IgD-negative memory B cell (primary cell): ENCODE measurements at regions not wholly inside any gene's neighbourhood (a gene's known extent, or its start where the extent isn't known, plus 50 kb on each side); places are given as distances from the start of the nearest gene placed in this dataset.
"Not testable (repeated sequence)": the region's sequence is repeated elsewhere in the genome, so short reads cannot be mapped to it uniquely, and the experiment has no call there.

Experiments used
- H3K27ac Mint-ChIP-seq, 3 donors: one replicate each; pipeline ENCODE4 v1.8.0; 2020 to 2022; ENCODE audit warnings: mild to moderate bottlenecking in 3 of 3, mixed read lengths in 3 of 3, moderate library complexity in 1 of 3
- H3K27me3 Mint-ChIP-seq: one replicate; pipeline ENCODE4 v1.8.0; 2021; ENCODE audit warnings: mixed read lengths
- H3K36me3 Mint-ChIP-seq: one replicate; pipeline ENCODE4 v1.8.0; 2020; ENCODE audit warnings: mild to moderate bottlenecking, mixed read lengths
- H3K4me1 Mint-ChIP-seq, 3 donors: one replicate each; pipeline ENCODE4 v1.8.0; 2020 to 2022; ENCODE audit warnings: mixed read lengths in 3 of 3, mild to moderate bottlenecking in 1 of 3
- H3K4me3 Mint-ChIP-seq, 4 donors: one replicate each; pipeline ENCODE4 v1.8.0; 2020 to 2022; ENCODE audit warnings: mild to moderate bottlenecking in 4 of 4, mixed read lengths in 4 of 4, moderate library complexity in 3 of 4
- H3K9me3 Mint-ChIP-seq, 3 donors: one replicate each; pipeline ENCODE4 v1.8.0; 2020 to 2021; ENCODE audit warnings: mixed read lengths in 3 of 3, mild to moderate bottlenecking in 1 of 3

- H3K9me3 Mint-ChIP-seq = peaks cover 0 to 3% (median 3%) of the 10 kb centered on the region in 3 donors
- peaks cover 4% of the 10 kb centered on the region for H3K27me3 Mint-ChIP-seq
- no peaks in the 10 kb centered on the region for H3K36me3 Mint-ChIP-seq
- no peak overlapping the region for H3K4me3 Mint-ChIP-seq
- H3K4me1 Mint-ChIP-seq = peaks cover 0 to 2% (median 0%) of the 10 kb centered on the region in 3 donors
- no peak overlapping the region for H3K27ac Mint-ChIP-seq
These were observed 300.0 kb upstream of the SLC39A10 start for GRCh38 chr2:195356920-195357440.

DNA sequence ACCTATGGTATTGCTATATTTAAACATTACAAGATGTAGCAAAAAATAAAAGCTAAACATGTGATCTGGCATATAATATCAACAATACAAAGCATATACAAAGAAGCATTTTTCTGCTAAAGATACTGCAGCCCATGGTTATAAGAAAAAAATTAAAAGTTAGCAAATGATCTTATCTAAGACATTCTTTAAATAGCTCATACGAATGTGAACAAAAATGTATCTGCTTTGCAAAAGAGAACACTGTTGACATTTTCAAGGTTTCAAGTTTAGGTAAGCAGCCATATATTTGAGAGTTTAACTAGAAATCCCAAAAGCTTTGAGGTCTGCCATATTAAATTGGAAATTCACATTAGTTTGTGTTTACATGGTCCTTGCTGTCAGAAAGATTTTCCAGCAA lies 301.0 kb upstream of the SLC39A10 start:
- Mint-ChIP-seq H3K27ac (no peak overlapping the region), H3K4me1 (peaks cover 0 to 2% (median 0%) of the 10 kb centered on the region in 3 donors), H3K9me3 (peaks cover 1 to 3% (median 3%) of the 10 kb centered on the region in 3 donors), H3K36me3 (no peaks in the 10 kb centered on the region), H3K27me3 (peaks cover 4% of the 10 kb centered on the region), H3K4me3 (no peak overlapping the region)

- Mint-ChIP-seq H3K27me3 (peaks cover 3% of the 10 kb centered on the region), H3K4me3 (no peak overlapping the region), H3K36me3 (no peaks in the 10 kb centered on the region), H3K9me3 (peaks cover 1 to 7% (median 3%) of the 10 kb centered on the region in 3 donors), H3K27ac (no peak overlapping the region), H3K4me1 (peaks cover 0 to 2% (median 0%) of the 10 kb centered on the region in 3 donors)
These were observed 304.4 kb upstream of the SLC39A10 start for GRCh38 chr2:195352581-195352980.

- no peaks in the 10 kb centered on the region for H3K9me3 Mint-ChIP-seq
- peaks cover 6 to 19% (median 7%) of the 10 kb centered on the region in 3 donors for H3K4me1 Mint-ChIP-seq
- H3K4me3 Mint-ChIP-seq = peak overlapping the region in 1 of 4 donors; percentile 49
- H3K27ac Mint-ChIP-seq = no peak overlapping the region
- H3K27me3 Mint-ChIP-seq = no peaks in the 10 kb centered on the region
- no peaks in the 10 kb centered on the region for H3K36me3 Mint-ChIP-seq
These were observed 313.0 kb upstream of the SLC39A10 start for GRCh38 chr2:195343942-195344530.

DNA sequence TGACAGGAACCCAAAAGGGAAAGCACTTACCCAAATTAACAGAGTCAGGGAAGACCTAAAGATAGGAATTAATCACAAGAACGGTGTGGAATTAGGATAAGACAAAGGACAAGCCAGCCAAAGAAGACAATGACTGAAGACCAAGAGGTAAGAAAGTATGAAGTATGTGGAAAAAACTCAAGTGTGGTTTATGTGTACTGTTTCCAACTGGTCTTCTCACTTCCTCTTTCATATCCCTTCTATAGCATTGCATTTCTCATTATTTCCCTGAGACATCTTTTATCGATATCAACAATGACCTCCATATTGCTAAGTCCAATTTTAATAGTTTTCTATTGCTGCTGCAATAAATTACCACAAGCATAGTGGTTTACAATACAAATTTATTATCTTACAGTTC lies 313.5 kb upstream of the SLC39A10 start:
- Mint-ChIP-seq H3K4me3 (no peak overlapping the region), H3K9me3 (no peaks in the 10 kb centered on the region), H3K27ac (no peak overlapping the region), H3K36me3 (peaks cover 3% of the 10 kb centered on the region), H3K27me3 (peaks cover 2% of the 10 kb centered on the region), H3K4me1 (peaks cover 6 to 19% (median 7%) of the 10 kb centered on the region in 3 donors)

- Mint-ChIP-seq H3K27ac (no peak overlapping the region), H3K36me3 (peaks cover 3% of the 10 kb centered on the region), H3K9me3 (no peaks in the 10 kb centered on the region), H3K4me3 (no peak overlapping the region), H3K27me3 (peaks cover 3% of the 10 kb centered on the region), H3K4me1 (peaks cover 6 to 19% (median 10%) of the 10 kb centered on the region in 3 donors)
These were observed 315.0 kb upstream of the SLC39A10 start for GRCh38 chr2:195342061-195342460.

- no peak overlapping the region for H3K4me3 Mint-ChIP-seq
- peaks cover 3% of the 10 kb centered on the region for H3K27me3 Mint-ChIP-seq
- peak overlapping the region in 1 of 3 donors; percentile 24 for H3K27ac Mint-ChIP-seq
- no peaks in the 10 kb centered on the region for H3K9me3 Mint-ChIP-seq
- peaks cover 6 to 13% (median 11%) of the 10 kb centered on the region in 3 donors for H3K4me1 Mint-ChIP-seq
- peaks cover 3% of the 10 kb centered on the region for H3K36me3 Mint-ChIP-seq
These were observed 318.2 kb upstream of the SLC39A10 start for GRCh38 chr2:195338856-195339255.

DNA sequence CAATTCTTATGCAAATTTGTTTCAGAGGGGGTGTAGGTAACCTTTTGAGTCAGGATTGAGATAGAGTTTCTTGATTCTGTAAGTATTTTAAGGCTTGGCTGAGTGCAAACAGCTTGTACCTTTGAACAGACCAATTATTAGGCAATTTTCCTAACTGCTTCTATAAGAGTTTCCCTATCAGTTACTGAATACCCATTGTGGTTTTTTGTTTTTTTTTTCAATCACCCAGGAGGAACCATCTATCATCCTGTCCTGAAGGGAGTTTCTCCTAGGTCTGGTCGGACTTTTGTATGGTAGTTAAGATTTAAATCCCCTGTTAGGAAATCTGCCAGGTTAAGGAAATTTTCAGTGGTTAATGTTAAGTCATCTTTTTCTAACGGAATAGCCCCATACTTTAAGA lies 319.4 kb upstream of the SLC39A10 start:
- peaks cover 3% of the 10 kb centered on the region for H3K36me3 Mint-ChIP-seq

GRCh38 chr2:195333869-195334268 lies 323.2 kb upstream of the SLC39A10 start:
- peaks cover 2 to 12% (median 4%) of the 10 kb centered on the region in 3 donors for H3K4me1 Mint-ChIP-seq
- no peak overlapping the region for H3K27ac Mint-ChIP-seq
- peaks cover 0 to 2% (median 0%) of the 10 kb centered on the region in 3 donors for H3K9me3 Mint-ChIP-seq
- H3K4me3 Mint-ChIP-seq = no peak overlapping the region
- peaks cover 10% of the 10 kb centered on the region for H3K27me3 Mint-ChIP-seq
- H3K36me3 Mint-ChIP-seq = peaks cover 1% of the 10 kb centered on the region

More for the DNA sequence above, 319.4 kb upstream of the SLC39A10 start:
- no peak overlapping the region for H3K27ac Mint-ChIP-seq
- peaks cover 2 to 9% (median 4%) of the 10 kb centered on the region in 3 donors for H3K4me1 Mint-ChIP-seq
- no peaks in the 10 kb centered on the region for H3K9me3 Mint-ChIP-seq
- no peak overlapping the region for H3K4me3 Mint-ChIP-seq
- peaks cover 3% of the 10 kb centered on the region for H3K27me3 Mint-ChIP-seq

- Mint-ChIP-seq H3K9me3 (peaks cover 0 to 2% (median 0%) of the 10 kb centered on the region in 3 donors), H3K27ac (no peak overlapping the region), H3K27me3 (peaks cover 7% of the 10 kb centered on the region), H3K4me3 (no peak overlapping the region), H3K4me1 (peaks cover 2 to 9% (median 4%) of the 10 kb centered on the region in 3 donors), H3K36me3 (no peaks in the 10 kb centered on the region)
These were observed 325.1 kb upstream of the SLC39A10 start for GRCh38 chr2:195331966-195332365.

DNA sequence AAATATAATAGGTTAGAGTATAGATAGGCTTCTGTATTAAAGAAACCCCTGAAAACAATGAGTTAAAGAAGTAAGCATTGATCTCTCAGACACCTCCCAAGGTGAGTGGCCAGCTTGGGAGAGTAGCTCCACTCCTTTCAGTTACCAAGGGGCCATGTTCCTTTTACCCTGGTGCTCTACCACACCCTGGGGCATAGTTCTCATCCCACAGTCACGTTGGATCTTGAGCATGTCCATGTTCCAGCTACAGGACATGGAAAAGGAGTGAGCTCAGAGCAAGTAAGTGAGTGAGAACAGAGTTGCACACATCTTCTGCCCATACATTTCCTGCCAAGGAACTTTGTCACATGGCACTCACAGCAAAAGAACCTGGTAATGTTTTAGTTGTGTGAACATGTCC lies 325.9 kb upstream of the SLC39A10 start:
- Mint-ChIP-seq H3K9me3 (peaks cover 0 to 2% (median 0%) of the 10 kb centered on the region in 3 donors), H3K36me3 (no peaks in the 10 kb centered on the region), H3K4me1 (peaks cover 2 to 9% (median 4%) of the 10 kb centered on the region in 3 donors), H3K27me3 (peaks cover 7% of the 10 kb centered on the region), H3K27ac (no peak overlapping the region), H3K4me3 (no peak overlapping the region)

- peaks cover 0 to 2% (median 0%) of the 10 kb centered on the region in 3 donors for H3K9me3 Mint-ChIP-seq
- H3K27ac Mint-ChIP-seq = no peak overlapping the region
- peaks cover 2 to 9% (median 4%) of the 10 kb centered on the region in 3 donors for H3K4me1 Mint-ChIP-seq
- H3K36me3 Mint-ChIP-seq = no peaks in the 10 kb centered on the region
- H3K4me3 Mint-ChIP-seq = no peak overlapping the region
- peaks cover 7% of the 10 kb centered on the region for H3K27me3 Mint-ChIP-seq
These were observed 326.5 kb upstream of the SLC39A10 start for GRCh38 chr2:195330513-195330956.

- H3K9me3 Mint-ChIP-seq, H3K27me3 Mint-ChIP-seq, H3K36me3 Mint-ChIP-seq, H3K27ac Mint-ChIP-seq, H3K4me3 Mint-ChIP-seq, H3K4me1 Mint-ChIP-seq: not testable (repeated sequence)
These were observed 327.2 kb upstream of the SLC39A10 start for GRCh38 chr2:195329784-195330183.

- Mint-ChIP-seq H3K36me3 (peaks cover 5% of the 10 kb centered on the region), H3K9me3 (peaks cover 0 to 2% (median 0%) of the 10 kb centered on the region in 3 donors), H3K4me1 (peaks cover 0 to 4% (median 3%) of the 10 kb centered on the region in 3 donors), H3K4me3 (no peak overlapping the region), H3K27me3 (peaks cover 7% of the 10 kb centered on the region), H3K27ac (no peak overlapping the region)
These were observed 330.5 kb upstream of the SLC39A10 start for GRCh38 chr2:195326537-195326936.

DNA sequence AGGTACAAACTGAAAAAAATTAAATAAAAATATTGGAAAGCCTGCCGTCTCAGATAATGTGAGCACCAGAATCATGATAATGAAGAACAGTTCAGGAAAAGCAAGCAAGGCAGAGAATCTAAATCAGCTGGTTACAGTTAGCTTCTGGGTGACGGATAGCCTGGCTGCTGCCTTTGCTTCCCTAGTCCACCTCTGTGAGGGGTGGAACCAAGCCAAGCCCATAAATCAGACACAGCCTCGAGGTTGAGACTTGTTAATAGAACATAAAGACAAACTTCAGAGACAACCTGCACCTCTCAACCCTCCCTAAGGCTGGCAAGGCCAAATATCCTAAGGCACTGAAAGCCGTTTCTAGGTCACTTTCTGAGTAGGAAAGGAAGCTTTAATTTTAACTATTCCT lies 334.7 kb upstream of the SLC39A10 start:
- H3K4me3 Mint-ChIP-seq = no peak overlapping the region
- H3K9me3 Mint-ChIP-seq = no peaks in the 10 kb centered on the region
- no peaks in the 10 kb centered on the region for H3K4me1 Mint-ChIP-seq
- no peaks in the 10 kb centered on the region for H3K27me3 Mint-ChIP-seq
- H3K36me3 Mint-ChIP-seq = peaks cover 5% of the 10 kb centered on the region
- no peak overlapping the region for H3K27ac Mint-ChIP-seq

- Mint-ChIP-seq H3K9me3 (no peaks in the 10 kb centered on the region), H3K36me3 (peaks cover 5% of the 10 kb centered on the region), H3K4me3 (no peak overlapping the region), H3K27me3 (no peaks in the 10 kb centered on the region), H3K4me1 (no peaks in the 10 kb centered on the region), H3K27ac (no peak overlapping the region)
These were observed 336.5 kb upstream of the SLC39A10 start for GRCh38 chr2:195320413-195320973.
